ENCODE measurements at regions not wholly inside any gene's neighbourhood (a gene's known extent, or its start where the extent isn't known, plus 50 kb on each side); places are given as distances from the start of the nearest gene placed in this dataset.

DNA sequence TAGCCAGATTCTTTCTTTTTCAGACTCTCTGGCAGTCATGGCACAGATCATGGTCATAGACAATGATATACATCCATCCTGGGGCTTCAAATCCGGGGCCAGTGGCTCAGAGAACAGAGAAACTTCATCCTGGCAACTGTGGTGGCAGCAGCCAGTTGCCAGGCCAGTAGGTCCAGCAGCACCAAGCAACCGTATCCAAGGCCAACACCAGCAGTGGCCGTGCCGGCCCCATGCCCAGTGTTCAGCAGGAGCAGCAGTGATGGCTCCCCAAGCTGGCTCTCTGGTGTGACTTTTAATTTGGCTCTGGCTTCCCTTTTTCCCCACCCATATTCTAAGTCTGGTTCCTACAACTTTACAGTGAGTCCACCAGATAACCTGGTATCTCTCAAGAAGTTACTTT, 300.5 kb downstream of the DEPDC1B start:
- Histone ChIP-seq H3K4me1 (peaks cover 0 to 28% (median 11%) of the 10 kb centered on the region in 4 donors), H3K27me3 (no peaks in the 10 kb centered on the region), H3K9me3 (no peaks in the 10 kb centered on the region), H3K4me3 (no peak overlapping the region), H3K36me3 (no peaks in the 10 kb centered on the region), H3K27ac (no peak overlapping the region)
- intact Hi-C loops (cut with DNase I; ENCODE audit: low total_unique reads): no loop called here
- no peak for TF ChIP-seq CTCF (IDR thresholded peaks at IDR 0.05)
- DNase-seq: peak in 1 of 2 donors; percentile 62

DNA sequence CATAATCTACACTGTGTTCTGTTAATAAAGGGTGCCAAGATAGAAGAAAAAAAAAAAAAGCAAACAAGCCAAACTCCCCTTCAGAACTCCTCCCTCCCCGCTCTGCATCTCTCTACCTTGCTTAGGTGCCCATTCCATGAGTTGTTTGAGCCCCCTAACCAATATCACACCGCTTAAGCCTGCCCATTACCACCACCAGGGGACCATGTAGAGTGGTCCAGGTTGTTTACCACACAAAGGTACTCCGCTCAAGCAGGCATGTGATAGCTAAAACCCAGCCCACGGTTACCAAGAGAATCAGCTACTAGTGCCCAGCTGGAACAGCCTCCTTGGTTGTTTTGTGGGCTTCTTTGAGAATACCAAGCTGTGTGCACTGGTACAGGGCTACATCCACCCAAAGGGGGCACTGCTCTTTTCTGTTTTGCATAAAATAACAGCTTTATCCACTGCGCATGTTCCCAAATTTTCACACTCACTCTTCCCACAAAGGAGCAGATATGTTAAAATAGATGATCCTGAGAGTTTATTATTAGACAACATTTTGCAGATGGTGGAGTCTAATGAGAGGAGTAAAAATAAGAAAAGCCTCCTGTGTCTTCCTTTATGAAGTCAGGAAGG, 304.1 kb downstream of the DEPDC1B start:
- Histone ChIP-seq H3K27ac (no peak overlapping the region), H3K9me3 (no peaks in the 10 kb centered on the region), H3K4me3 (no peak overlapping the region), H3K27me3 (no peaks in the 10 kb centered on the region), H3K36me3 (no peaks in the 10 kb centered on the region), H3K4me1 (peaks cover 0 to 9% (median 0%) of the 10 kb centered on the region in 4 donors)
- TF ChIP-seq CTCF (IDR thresholded peaks at IDR 0.05): no peak
- intact Hi-C loops (cut with DNase I; ENCODE audit: low total_unique reads): no loop called here
- DNase-seq: no peak

DNA sequence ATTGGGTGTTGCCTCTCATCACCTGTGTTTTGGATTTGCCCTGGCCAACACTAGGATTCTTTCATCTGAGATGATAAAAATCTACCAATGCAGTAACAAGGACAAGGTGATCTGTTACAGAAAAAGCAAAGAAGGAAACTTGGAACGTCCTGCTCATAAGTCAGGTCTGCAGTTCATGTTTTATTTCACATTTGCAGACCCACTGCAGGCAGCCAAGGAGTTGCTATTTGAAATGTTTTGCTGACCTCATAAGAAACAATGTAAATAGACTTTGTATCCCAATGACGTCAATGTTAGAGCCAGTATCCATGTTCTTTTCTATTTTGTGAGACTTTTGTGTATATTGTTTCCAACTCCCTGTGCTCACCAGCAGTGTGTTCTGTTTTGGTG, 312.9 kb downstream of the DEPDC1B start:
- H3K4me3 ChIP-seq: no peak overlapping the region
- no peak for DNase-seq
- H3K27ac ChIP-seq: peak overlapping the region in 1 of 2 donors; percentile 52
- H3K9me3 ChIP-seq: no peaks in the 10 kb centered on the region
- H3K27me3 ChIP-seq: no peaks in the 10 kb centered on the region
- no peak for TF ChIP-seq CTCF (IDR thresholded peaks at IDR 0.05)
- H3K36me3 ChIP-seq: no peaks in the 10 kb centered on the region
- peaks cover 0 to 57% (median 8%) of the 10 kb centered on the region in 4 donors for H3K4me1 ChIP-seq
- intact Hi-C loops (cut with DNase I; ENCODE audit: low total_unique reads): loop anchor here (10.0 kb wide), 1 partner anchor 572 kb away; no protein-coding TSS in a partner anchor

DNA sequence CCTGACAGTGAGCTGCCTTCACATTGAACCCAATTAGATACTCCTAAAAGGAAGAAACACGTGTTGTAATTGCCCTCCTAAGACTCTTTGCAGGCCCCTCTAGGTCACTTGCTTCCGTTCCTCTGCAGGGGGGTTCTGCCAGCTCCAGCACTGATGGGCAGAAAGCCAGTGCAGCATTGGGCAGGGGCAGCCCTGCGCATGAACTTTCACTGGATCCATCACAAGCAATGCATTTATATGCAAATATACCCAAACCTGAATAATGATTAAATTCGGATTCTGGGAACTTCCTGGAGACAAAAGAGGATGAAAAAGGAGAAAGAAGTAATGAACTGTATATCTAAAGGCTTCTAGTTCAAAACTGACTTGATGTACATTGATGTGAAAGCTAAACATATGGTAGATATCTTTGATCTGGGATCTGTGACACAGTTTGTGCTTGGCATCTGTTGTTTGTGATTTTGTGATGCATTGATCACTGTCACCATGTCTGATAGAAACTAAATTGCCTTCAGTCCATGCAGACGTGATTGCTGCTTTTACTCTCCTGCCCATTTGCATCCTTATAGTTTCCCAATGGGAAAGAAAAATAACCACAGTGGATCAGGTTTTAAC, 313.4 kb downstream of the DEPDC1B start:
- Histone ChIP-seq H3K36me3 (no peaks in the 10 kb centered on the region), H3K4me1 (peaks cover 0 to 58% (median 8%) of the 10 kb centered on the region in 4 donors), H3K27me3 (no peaks in the 10 kb centered on the region), H3K27ac (peak overlapping the region in 1 of 2 donors; percentile 52), H3K9me3 (no peaks in the 10 kb centered on the region), H3K4me3 (no peak overlapping the region)
- no peak for DNase-seq
- intact Hi-C loops (cut with DNase I; ENCODE audit: low total_unique reads): loop anchor here (10.0 kb wide), 1 partner anchor 572 kb away; no protein-coding TSS in a partner anchor
- no peak for TF ChIP-seq CTCF (IDR thresholded peaks at IDR 0.05)

- H3K9me3 ChIP-seq: no peaks in the 10 kb centered on the region
- intact Hi-C loops (cut with DNase I; ENCODE audit: low total_unique reads): loop anchor here (10.0 kb wide), 1 partner anchor 568 kb away; no protein-coding TSS in a partner anchor
- peak; percentile 43 to 44 for TF ChIP-seq CTCF (IDR thresholded peaks at IDR 0.05)
- peak overlapping the region; percentile 52 to 53 for H3K27ac ChIP-seq
- peaks cover 0 to 84% (median 11%) of the 10 kb centered on the region in 4 donors for H3K4me1 ChIP-seq
- DNase-seq: no peak
- H3K27me3 ChIP-seq: no peaks in the 10 kb centered on the region
- H3K4me3 ChIP-seq: no peak overlapping the region
- no peaks in the 10 kb centered on the region for H3K36me3 ChIP-seq
Measured at GRCh38 chr5:60382716-60383115, 317.2 kb downstream of the DEPDC1B start.
